Suprapubic skin (tissue), 4 donors: ENCODE measurements at regions not wholly inside any gene's neighbourhood (a gene's known extent, or its start where the extent isn't known, plus 50 kb on each side); places are given as distances from the start of the nearest gene placed in this dataset.
"Not testable (repeated sequence)": the region's sequence is repeated elsewhere in the genome, so short reads cannot be mapped to it uniquely, and the experiment has no call there.

ENCODE experiments used
- DNase-seq, 2 donors: peaks; one replicate each; pipeline ENCODE4 v3.0.0-alpha.2; 2019; ENCODE audit warnings: low spot score in 2 of 2
- H3K27ac ChIP-seq: fragments of 200-600 bp; sonication (generic); one replicate; pipeline ENCODE4 v1.5.1; 2019
- H3K27me3 ChIP-seq: fragments of 200-600 bp; sonication (generic); one replicate; pipeline ENCODE4 v1.5.1; 2019
- H3K36me3 ChIP-seq: fragments of 200-600 bp; sonication (generic); one replicate; pipeline ENCODE4 v1.5.1; 2019
- H3K4me1 ChIP-seq: fragments of 200-600 bp; sonication (generic); one replicate; pipeline ENCODE4 v1.5.1; 2019
- H3K4me3 ChIP-seq: fragments of 200-600 bp; sonication (generic); one replicate; pipeline ENCODE4 v1.5.1; 2019; ENCODE audit warnings: mild to moderate bottlenecking
- H3K9me3 ChIP-seq: fragments of 200-600 bp; sonication (generic); one replicate; pipeline ENCODE4 v1.5.1; 2019
- CTCF ChIP-seq, 2 donors: fragments of 200-600 bp in 1 of 2; fragments of 450-650 bp in 1 of 2; sonication (generic) in 1 of 2; IDR thresholded peaks; one replicate each; pipeline ENCODE4 v1.5.1; 2016 to 2019; ENCODE audit warnings: antibody characterized with exemption in 2 of 2, mild to moderate bottlenecking in 1 of 2, moderate library complexity in 1 of 2
- EP300 ChIP-seq: sonication (generic); formaldehyde crosslinking; IDR thresholded peaks from one replicate; pipeline ENCODE4 v1.6.1; 2017; ENCODE audit warnings: antibody characterized with exemption
- POLR2A ChIP-seq, 2 donors: fragments of 450-650 bp; IDR thresholded peaks; one replicate each; pipeline ENCODE4 v1.6.1; 2017; ENCODE audit warnings: antibody characterized with exemption in 2 of 2, mild to moderate bottlenecking in 2 of 2, moderate library complexity in 2 of 2
- POLR2AphosphoS5 ChIP-seq, 3 donors: sonication (generic); formaldehyde crosslinking; IDR thresholded peaks; one replicate each; pipeline ENCODE4 v1.6.1; 2017; ENCODE audit warnings: antibody characterized with exemption in 3 of 3
- WGBS: methylation state at CpG from one replicate; pipeline ENCODE4 v1.1.5; 2018; 5-methylcytosine and 5-hydroxymethylcytosine counted together

- DNase-seq, result no peak
- TF ChIP-seq CTCF (IDR thresholded peaks at IDR 0.05) (no peak), POLR2AphosphoS5 (IDR thresholded peaks at IDR 0.05) (no peak), POLR2A (IDR thresholded peaks at IDR 0.05) (no peak), EP300 (no peak)
- Histone ChIP-seq H3K4me1 (no peaks in the 10 kb centered on the region), H3K27ac (peak overlapping the region; percentile 48), H3K9me3 (no peaks in the 10 kb centered on the region), H3K36me3 (no peaks in the 10 kb centered on the region), H3K4me3 (no peak overlapping the region), H3K27me3 (no peaks in the 10 kb centered on the region)
- WGBS, result 57% methylated on average over 10 of the region's 10 CpGs
Observed at GRCh38 chrX:65932173-65933084, 107.5 kb downstream of the VSIG4 start.

- H3K36me3 ChIP-seq, result no peaks in the 10 kb centered on the region
- no peaks in the 10 kb centered on the region for H3K9me3 ChIP-seq
- H3K4me1 ChIP-seq, result no peaks in the 10 kb centered on the region
- H3K27ac ChIP-seq, result no peak overlapping the region
- 45% methylated on average over 5 of the region's 5 CpGs for WGBS
- H3K4me3 ChIP-seq, result no peak overlapping the region
- no peaks in the 10 kb centered on the region for H3K27me3 ChIP-seq
- DNase-seq, result no peak
- no peak for TF ChIP-seq POLR2AphosphoS5 (IDR thresholded peaks at IDR 0.05)
- TF ChIP-seq POLR2A (IDR thresholded peaks at IDR 0.05), result no peak
- no peak for TF ChIP-seq EP300
Observed at GRCh38 chrX:65928522-65928921, 111.4 kb downstream of the VSIG4 start.

GRCh38 chrX:65927386-65927785 lies 112.5 kb downstream of the VSIG4 start:
- not testable (repeated sequence) for H3K4me3 ChIP-seq, H3K9me3 ChIP-seq, H3K27ac ChIP-seq, H3K36me3 ChIP-seq, H3K4me1 ChIP-seq, H3K27me3 ChIP-seq, DNase-seq
- 64% methylated on average over 3 of the region's 3 CpGs for WGBS

- H3K36me3 ChIP-seq, result no peaks in the 10 kb centered on the region
- no peak for TF ChIP-seq POLR2AphosphoS5 (IDR thresholded peaks at IDR 0.05)
- TF ChIP-seq CTCF (IDR thresholded peaks at IDR 0.05), result no peak
- TF ChIP-seq EP300, result no peak
- TF ChIP-seq POLR2A (IDR thresholded peaks at IDR 0.05), result no peak
- no peak overlapping the region for H3K27ac ChIP-seq
- DNase-seq, result no peak
- no peaks in the 10 kb centered on the region for H3K4me1 ChIP-seq
- 50% methylated on average over 5 of the region's 5 CpGs for WGBS
- H3K9me3 ChIP-seq, result no peaks in the 10 kb centered on the region
- no peaks in the 10 kb centered on the region for H3K27me3 ChIP-seq
- H3K4me3 ChIP-seq, result no peak overlapping the region
Observed at GRCh38 chrX:65926095-65927019, 113.5 kb downstream of the VSIG4 start.

- no peak for TF ChIP-seq EP300
- no peak for TF ChIP-seq POLR2A (IDR thresholded peaks at IDR 0.05)
- TF ChIP-seq CTCF (IDR thresholded peaks at IDR 0.05), result no peak
- TF ChIP-seq POLR2AphosphoS5 (IDR thresholded peaks at IDR 0.05), result no peak
- DNase-seq, result no peak
- Histone ChIP-seq H3K27me3 (no peaks in the 10 kb centered on the region), H3K4me1 (no peaks in the 10 kb centered on the region), H3K27ac (no peak overlapping the region), H3K4me3 (no peak overlapping the region), H3K36me3 (no peaks in the 10 kb centered on the region), H3K9me3 (no peaks in the 10 kb centered on the region)
- WGBS, result 88% methylated on average over 3 of the region's 3 CpGs
Observed at GRCh38 chrX:65925592-65925991, 114.3 kb downstream of the VSIG4 start.

- H3K4me1 ChIP-seq, result no peaks in the 10 kb centered on the region
- no peak for DNase-seq
- H3K4me3 ChIP-seq, result no peak overlapping the region
- 64% methylated on average over 3 of the region's 3 CpGs for WGBS
- no peak overlapping the region for H3K27ac ChIP-seq
- TF ChIP-seq POLR2AphosphoS5 (IDR thresholded peaks at IDR 0.05), result no peak
- no peak for TF ChIP-seq POLR2A (IDR thresholded peaks at IDR 0.05)
- no peak for TF ChIP-seq CTCF (IDR thresholded peaks at IDR 0.05)
- TF ChIP-seq EP300, result no peak
- no peaks in the 10 kb centered on the region for H3K27me3 ChIP-seq
- H3K9me3 ChIP-seq, result no peaks in the 10 kb centered on the region
- no peaks in the 10 kb centered on the region for H3K36me3 ChIP-seq
Observed at GRCh38 chrX:65925005-65925404, 114.9 kb downstream of the VSIG4 start.
